ENCODE measurements at regions not wholly inside any gene's neighbourhood (a gene's known extent, or its start where the extent isn't known, plus 50 kb on each side); places are given as distances from the start of the nearest gene placed in this dataset.

GRCh38 chr6:19320111-19320581 is 517.0 kb upstream of the ID4 start:
- DNase-seq (no peak), ATAC-seq (ENCODE audit: low read depth) (no peak)
- no peak overlapping the region for H2BK5ac ChIP-seq (ENCODE audit: low read depth, low read length, poor library complexity, severe bottlenecking)
- H3K36me3 ChIP-seq (ENCODE audit: control insufficient read depth, insufficient read depth, low read length) = no peaks in the 10 kb centered on the region
- TF ChIP-seq FOS (IDR thresholded peaks at IDR 0.05; ENCODE audit: low read depth, low read length) = no peak
- no peak for TF ChIP-seq CTCF (conservative IDR thresholded peaks at IDR 0.05; ENCODE audit: low read depth, low read length)
- no peak for TF ChIP-seq NFE2L2 (IDR thresholded peaks at IDR 0.05; ENCODE audit: low read depth, low read length)
- TF ChIP-seq RCOR1 (IDR thresholded peaks at IDR 0.05; ENCODE audit: insufficient replicate concordance, low read length) = no peak
- no peak for TF ChIP-seq ELK1 (IDR thresholded peaks at IDR 0.05; ENCODE audit: borderline replicate concordance, low read depth, low read length)
- no peak for TF ChIP-seq MXI1 (IDR thresholded peaks at IDR 0.05; ENCODE audit: borderline replicate concordance, low read depth, low read length)
- TF ChIP-seq, protein P1, sequence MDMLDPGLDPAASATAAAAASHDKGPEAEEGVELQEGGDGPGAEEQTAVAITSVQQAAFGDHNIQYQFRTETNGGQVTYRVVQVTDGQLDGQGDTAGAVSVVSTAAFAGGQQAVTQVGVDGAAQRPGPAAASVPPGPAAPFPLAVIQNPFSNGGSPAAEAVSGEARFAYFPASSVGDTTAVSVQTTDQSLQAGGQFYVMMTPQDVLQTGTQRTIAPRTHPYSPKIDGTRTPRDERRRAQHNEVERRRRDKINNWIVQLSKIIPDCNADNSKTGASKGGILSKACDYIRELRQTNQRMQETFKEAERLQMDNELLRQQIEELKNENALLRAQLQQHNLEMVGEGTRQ (IDR thresholded peaks at IDR 0.05; ENCODE audit: low read depth, low read length) = no peak
- no peak for TF ChIP-seq POLR2A (IDR thresholded peaks at IDR 0.05; ENCODE audit: low read depth, low read length)
- no peak for TF ChIP-seq RAD21 (IDR thresholded peaks at IDR 0.05; ENCODE audit: low read length)
- no peak overlapping the region for H3K9ac ChIP-seq (ENCODE audit: low read depth, low read length)
- H4K91ac ChIP-seq (ENCODE audit: insufficient read depth, low read depth, low read length) = no peak overlapping the region
- H2BK120ac ChIP-seq (ENCODE audit: low read depth, low read length) = no peak overlapping the region
- H2AFZ ChIP-seq (replicated peaks; ENCODE audit: low read length, poor library complexity) = no peak overlapping the region
- no peak overlapping the region for H4K5ac ChIP-seq (ENCODE audit: low read depth, low read length)
- no peak overlapping the region for H3K4ac ChIP-seq (ENCODE audit: low read depth, low read length)
- H2BK15ac ChIP-seq (ENCODE audit: low read depth, low read length) = no peak overlapping the region
- peaks cover 8% of the 10 kb centered on the region for H3K9me3 ChIP-seq (ENCODE audit: control insufficient read depth, insufficient read depth, low read length)
- CTCF ChIA-PET = no interaction called here
- no peak overlapping the region for H3K4me2 ChIP-seq (ENCODE audit: low read depth, low read length)
- H3K9me1 ChIP-seq (ENCODE audit: insufficient read depth, low read length) = no peaks in the 10 kb centered on the region
- no TSS peak for BruUV-seq (replicated peaks)
- no peak overlapping the region for H2AK5ac ChIP-seq (ENCODE audit: low read depth, low read length)
- POLR2A ChIA-PET (ENCODE audit: unreplicated experiment) = no interaction called here
- no peak overlapping the region for H4K8ac ChIP-seq (ENCODE audit: low read depth in 2 of 2, low read length in 2 of 2)
- in situ Hi-C loops (cut with MboI; ENCODE audit: low sequenced_read_pairs) = no loop called here
- H3K4me3 ChIP-seq (ENCODE audit: insufficient read depth, low read depth, low read length) = no peak overlapping the region
- no peak overlapping the region for H3K14ac ChIP-seq (replicated peaks; ENCODE audit: low read depth, low read length)
- dilution Hi-C loops (cut with HindIII; ENCODE audit: low sequenced_read_pairs, unreplicated experiment) = no loop called here
- no peak overlapping the region for H3K23ac ChIP-seq (ENCODE audit: low read depth, low read length)
- no peaks in the 10 kb centered on the region for H3K79me1 ChIP-seq (ENCODE audit: low read depth in 1 of 2, low read length in 2 of 2)
- no CpG with 5 or more reads among the region's 3 CpGs for WGBS, 2 experiments (ENCODE audit: extremely low coverage in 2 of 2, insufficient read length in 1 of 2)
- intact Hi-C loops (cut with micrococcal nuclease) = no loop called here
- H3K27me3 ChIP-seq (ENCODE audit: control insufficient read depth, insufficient read depth, low read length) = no peaks in the 10 kb centered on the region
- H3K27ac ChIP-seq (ENCODE audit: insufficient read depth, low read length) = no peak overlapping the region
- H3K56ac ChIP-seq (ENCODE audit: extremely low read depth, insufficient read depth, low read length) = no peak overlapping the region
- no peak overlapping the region for H2AK9ac ChIP-seq (replicated peaks; ENCODE audit: low read depth, low read length, poor library complexity)
- H4K20me1 ChIP-seq (ENCODE audit: insufficient read depth, low read length) = no peaks in the 10 kb centered on the region
- H3K4me1 ChIP-seq (ENCODE audit: control insufficient read depth, insufficient read depth, low read length) = no peaks in the 10 kb centered on the region
- H3K18ac ChIP-seq (ENCODE audit: low read depth, low read length) = no peak overlapping the region
- no peak overlapping the region for H2BK20ac ChIP-seq (ENCODE audit: low read depth, low read length)

Data from IMR-90 (cell line).